HEK293 (cell line): ENCODE measurements at regions not wholly inside any gene's neighbourhood (a gene's known extent, or its start where the extent isn't known, plus 50 kb on each side); places are given as distances from the start of the nearest gene placed in this dataset.

Source experiments
- CTCF ChIA-PET: fragments of 350-600 bp; formaldehyde crosslinking; extraction: SDS; loops from one replicate; lab custom pipeline; 2021; ENCODE audit warnings: antibody characterized with exemption; lab: Yijun Ruan, JAX
- POLR2A ChIA-PET: fragments of 300-600 bp; formaldehyde crosslinking; extraction: SDS; loops from one replicate; lab custom pipeline; 2020; ENCODE audit warnings: antibody characterized with exemption, inconsistent platforms; lab: Yijun Ruan, JAX
- H3K27ac ChIP-seq: fragments of 200-500 bp; sonication (Bioruptor generic); 2 replicates; pipeline ENCODE4 v1.5.1; 2014; ENCODE audit warnings: low read depth, low read length, control low read depth, inconsistent platforms; ENCODE audit errors: extremely low read depth
- H3K36me3 ChIP-seq, 2 experiments: fragments of 200-500 bp in 1 of 2; sonication (Bioruptor generic) in 1 of 2; 1 replicate in 1 of 2; 2 replicates in 1 of 2; pipeline ENCODE4 v1.5.1; 2014 to 2017; ENCODE audit warnings: inconsistent platforms in 2 of 2, low read length in 2 of 2; ENCODE audit not compliant: control insufficient read depth in 2 of 2, insufficient read depth in 1 of 2
- H3K4me1 ChIP-seq: fragments of 200-500 bp; sonication (Bioruptor generic); 2 replicates; pipeline ENCODE4 v1.5.1; 2014; ENCODE audit warnings: mild to moderate bottlenecking, low read length, inconsistent platforms; ENCODE audit not compliant: control insufficient read depth, insufficient read depth
- H3K4me3 ChIP-seq: 2 replicates; pipeline ENCODE4 v1.5.1; 2011; ENCODE audit warnings: low read depth, mild to moderate bottlenecking, control low read depth, low read length, moderate library complexity
- H3K9me3 ChIP-seq: fragments of 200-500 bp; sonication (Bioruptor generic); 2 replicates; pipeline ENCODE4 v1.5.1; 2014; ENCODE audit warnings: low read depth, low read length, inconsistent platforms; ENCODE audit not compliant: control insufficient read depth, insufficient read depth
- FEZF1 ChIP-seq: fragments of 450-650 bp; formaldehyde crosslinking; IDR thresholded peaks from 2 replicates; pipeline ENCODE4 v1.5.1; 2016; ENCODE audit warnings: missing biosample characterization, missing genetic modification characterization
- KLF10 ChIP-seq: fragments of 450-650 bp; IDR thresholded peaks from 2 replicates; pipeline ENCODE4 v1.5.1; 2018; ENCODE audit warnings: missing biosample characterization, mild to moderate bottlenecking, missing genetic modification characterization
- OSR2 ChIP-seq: fragments of 450-650 bp; formaldehyde crosslinking; IDR thresholded peaks from 2 replicates; pipeline ENCODE4 v1.5.1; 2016; ENCODE audit warnings: missing biosample characterization, missing genetic modification characterization
- SP3 ChIP-seq: fragments of 450-650 bp; formaldehyde crosslinking; IDR thresholded peaks from 2 replicates; pipeline ENCODE4 v1.5.1; 2016; ENCODE audit warnings: missing biosample characterization, missing genetic modification characterization
- ZBTB44 ChIP-seq: fragments of 450-650 bp; IDR thresholded peaks from 2 replicates; pipeline ENCODE4 v1.5.1; 2018; ENCODE audit warnings: missing biosample characterization, mild to moderate bottlenecking, missing genetic modification characterization
- ZFP37 ChIP-seq: fragments of 450-650 bp; formaldehyde crosslinking; IDR thresholded peaks from 2 replicates; pipeline ENCODE4 v1.5.1; 2016; ENCODE audit warnings: missing biosample characterization, missing genetic modification characterization
- ZNF155 ChIP-seq: fragments of 450-650 bp; formaldehyde crosslinking; IDR thresholded peaks from 2 replicates; pipeline ENCODE4 v1.5.1; 2016; ENCODE audit warnings: missing biosample characterization, missing genetic modification characterization
- ZNF16 ChIP-seq: fragments of 450-650 bp; formaldehyde crosslinking; IDR thresholded peaks from 2 replicates; pipeline ENCODE4 v1.5.1; 2016; ENCODE audit warnings: low read depth, missing biosample characterization, missing genetic modification characterization
- ZNF18 ChIP-seq: fragments of 450-650 bp; formaldehyde crosslinking; IDR thresholded peaks from 2 replicates; pipeline ENCODE4 v1.5.1; 2016; ENCODE audit warnings: missing biosample characterization, missing genetic modification characterization
- ZNF221 ChIP-seq: fragments of 450-650 bp; formaldehyde crosslinking; IDR thresholded peaks from 2 replicates; pipeline ENCODE4 v1.5.1; 2017; ENCODE audit warnings: missing biosample characterization, missing genetic modification characterization, borderline replicate concordance
- ZNF223 ChIP-seq: fragments of 450-650 bp; formaldehyde crosslinking; IDR thresholded peaks from 2 replicates; pipeline ENCODE4 v1.5.1; 2016; ENCODE audit warnings: missing biosample characterization, missing genetic modification characterization
- ZNF248 ChIP-seq: fragments of 450-650 bp; formaldehyde crosslinking; IDR thresholded peaks from 2 replicates; pipeline ENCODE4 v1.5.1; 2017; ENCODE audit warnings: missing biosample characterization, missing genetic modification characterization
- ZNF26 ChIP-seq: fragments of 450-650 bp; formaldehyde crosslinking; IDR thresholded peaks from 2 replicates; pipeline ENCODE4 v1.5.1; 2016; ENCODE audit warnings: missing biosample characterization, missing genetic modification characterization
- ZNF350 ChIP-seq: fragments of 450-650 bp; formaldehyde crosslinking; IDR thresholded peaks from 2 replicates; pipeline ENCODE4 v1.5.0; 2017; ENCODE audit warnings: missing biosample characterization, mild to moderate bottlenecking, missing genetic modification characterization
- ZNF560 ChIP-seq: fragments of 450-650 bp; formaldehyde crosslinking; IDR thresholded peaks from 2 replicates; pipeline ENCODE4 v1.5.1; 2017; ENCODE audit warnings: missing biosample characterization, missing genetic modification characterization, borderline replicate concordance
- ZNF585B ChIP-seq: fragments of 450-650 bp; formaldehyde crosslinking; IDR thresholded peaks from 2 replicates; pipeline ENCODE4 v1.5.1; 2016; ENCODE audit warnings: missing biosample characterization, missing genetic modification characterization
- ZNF596 ChIP-seq: fragments of 450-650 bp; IDR thresholded peaks from 2 replicates; pipeline ENCODE4 v1.5.0; 2018; ENCODE audit warnings: missing biosample characterization, mild to moderate bottlenecking, missing genetic modification characterization, moderate library complexity
- ZNF654 ChIP-seq: fragments of 450-650 bp; formaldehyde crosslinking; IDR thresholded peaks from 2 replicates; pipeline ENCODE4 v1.5.1; 2016; ENCODE audit warnings: low read depth, missing biosample characterization, missing genetic modification characterization
- ZNF704 ChIP-seq: fragments of 450-650 bp; formaldehyde crosslinking; IDR thresholded peaks from 2 replicates; pipeline ENCODE4 v1.5.1; 2016; ENCODE audit warnings: missing biosample characterization, missing genetic modification characterization
- ZNF792 ChIP-seq: fragments of 450-650 bp; formaldehyde crosslinking; IDR thresholded peaks from 2 replicates; pipeline ENCODE4 v1.5.1; 2016; ENCODE audit warnings: missing biosample characterization, missing genetic modification characterization
- ZSCAN16 ChIP-seq: fragments of 450-650 bp; formaldehyde crosslinking; IDR thresholded peaks from 2 replicates; pipeline ENCODE4 v1.5.1; 2016; ENCODE audit warnings: missing biosample characterization, missing genetic modification characterization

GRCh38 chr4:89482926-89483595 lies 175.5 kb upstream of the GPRIN3 start:
- CTCF ChIA-PET, result interaction anchor here (0.6 to 1.1 kb wide), 5 partner anchors 13 to 856 kb away, joined by 3 to 4 read pairs (median 3); no protein-coding TSS in a partner anchor
- no peak overlapping the region for H3K27ac ChIP-seq
- POLR2A ChIA-PET, result no interaction called here

GRCh38 chr4:89482251-89482650 lies 174.7 kb upstream of the GPRIN3 start:
- ChIA-PET CTCF (interaction anchor here (0.6 to 1.1 kb wide), 4 partner anchors 14 to 415 kb away, joined by 3 to 5 read pairs (median 4); no protein-coding TSS in a partner anchor), POLR2A (no interaction called here)
- Histone ChIP-seq H3K9me3 (no peaks in the 10 kb centered on the region), H3K27ac (no peak overlapping the region), H3K36me3 (no peaks in the 10 kb centered on the region), H3K4me1 (no peaks in the 10 kb centered on the region), H3K4me3 (no peak overlapping the region)
- TF ChIP-seq ZNF18 (tag by site-specific recombination) (peak; percentile 38; the same call in 1 of the 2 replicates), ZNF350 (tag by site-specific recombination) (no peak), ZNF654 (tag by site-specific recombination) (peak; percentile 47)

More at GRCh38 chr4:89482926-89483595, 175.5 kb upstream of the GPRIN3 start:
- no peaks in the 10 kb centered on the region for H3K4me1 ChIP-seq
- H3K36me3 ChIP-seq, result no peaks in the 10 kb centered on the region
- no peak overlapping the region for H3K4me3 ChIP-seq
- TF ChIP-seq ZFP37 (tag by site-specific recombination), result no peak
- no peak for TF ChIP-seq ZBTB44 (tag by site-specific recombination)
- TF ChIP-seq ZNF596, result no peak
- TF ChIP-seq ZNF221, result no peak
- TF ChIP-seq ZSCAN16, result no peak
- no peak for TF ChIP-seq FEZF1
- no peak for TF ChIP-seq ZNF155 (tag by site-specific recombination)
- TF ChIP-seq ZNF560 (tag by site-specific recombination), result no peak
- no peak for TF ChIP-seq ZNF223 (tag by site-specific recombination)
- TF ChIP-seq SP3 (tag by site-specific recombination), result no peak
- TF ChIP-seq ZNF792, result no peak
- TF ChIP-seq OSR2 (tag by site-specific recombination), result no peak
- TF ChIP-seq ZNF16 (tag by site-specific recombination), result no peak
- no peak for TF ChIP-seq ZNF585B (tag by site-specific recombination)
- TF ChIP-seq ZNF248 (tag by site-specific recombination), result no peak
- TF ChIP-seq KLF10 (tag by site-specific recombination), result no peak
- TF ChIP-seq ZNF26 (tag by site-specific recombination), result no peak
- no peak for TF ChIP-seq ZNF704 (tag by site-specific recombination)
- TF ChIP-seq, all 188 proteins: peak for 0
- no peaks in the 10 kb centered on the region for H3K9me3 ChIP-seq
